A549 (cell line): ENCODE measurements at regions not wholly inside any gene's neighbourhood (a gene's known extent, or its start where the extent isn't known, plus 50 kb on each side); places are given as distances from the start of the nearest gene placed in this dataset.
"Not testable (repeated sequence)": the region's sequence is repeated elsewhere in the genome, so short reads cannot be mapped to it uniquely, and the experiment has no call there.

ENCODE experiments used
- BHLHE40 ChIP-seq: IDR thresholded peaks from 2 replicates; pipeline ENCODE4 v1.6.1; 2012; ENCODE audit warnings: low read depth, low read length, inconsistent platforms
- CTCF ChIP-seq: fragments of >200 bp; sonication (Bioruptor Twin); formaldehyde crosslinking; IDR thresholded peaks from 3 replicates; pipeline ENCODE4 v1.5.1; 2016
- EP300 ChIP-seq, 2 experiments: fragments of >200 bp; sonication (Bioruptor Twin); formaldehyde crosslinking; IDR thresholded peaks; 2 replicates in 1 of 2; 3 replicates in 1 of 2; pipeline ENCODE4 v1.6.1; 2016 to 2017
- JUN ChIP-seq, 2 experiments: fragments of >200 bp; sonication (Bioruptor Twin); formaldehyde crosslinking; IDR thresholded peaks; 2 replicates in 1 of 2; 3 replicates in 1 of 2; pipeline ENCODE4 v1.6.1; 2016 to 2017
- MAX ChIP-seq: IDR thresholded peaks from 2 replicates; pipeline ENCODE4 v1.6.1; 2012
- MAZ ChIP-seq: fragments of 150-350 bp; IDR thresholded peaks from 2 replicates; pipeline ENCODE4 v1.6.1; 2014; ENCODE audit warnings: antibody characterized with exemption, low read depth, low read length, borderline replicate concordance
- NPAS2 ChIP-seq: fragments of 250-450 bp; sonication (Bioruptor Pico); IDR thresholded peaks from 2 replicates; pipeline ENCODE4 v1.8.0; 2022; ENCODE audit warnings: mild to moderate bottlenecking, moderate library complexity, borderline replicate concordance
- RARB ChIP-seq: fragments of 250-450 bp; sonication (Bioruptor Pico); IDR thresholded peaks from 2 replicates; pipeline ENCODE4 v1.8.0; 2021; ENCODE audit warnings: mild to moderate bottlenecking, moderate library complexity
- ZNF302 ChIP-seq: fragments of 250-450 bp; sonication (Bioruptor Pico); IDR thresholded peaks from 2 replicates; pipeline ENCODE4 v1.9.0; 2021; ENCODE audit warnings: inconsistent platforms, mild to moderate bottlenecking, moderate library complexity

GRCh38 chr6:57722546-57722945, 405.1 kb downstream of the PRIM2 start:
- not testable (repeated sequence) for TF ChIP-seq NPAS2; MAZ; ZNF302; RARB; JUN (IDR thresholded peaks at IDR 0.05); CTCF; EP300 (IDR thresholded peaks at IDR 0.05); MAX; BHLHE40
